ENCODE measurements at regions not wholly inside any gene's neighbourhood (a gene's known extent, or its start where the extent isn't known, plus 50 kb on each side); places are given as distances from the start of the nearest gene placed in this dataset.

GRCh38 chr5:8726383-8727036, 819.4 kb downstream of the SEMA5A start:
- TF ChIP-seq, protein P1, sequence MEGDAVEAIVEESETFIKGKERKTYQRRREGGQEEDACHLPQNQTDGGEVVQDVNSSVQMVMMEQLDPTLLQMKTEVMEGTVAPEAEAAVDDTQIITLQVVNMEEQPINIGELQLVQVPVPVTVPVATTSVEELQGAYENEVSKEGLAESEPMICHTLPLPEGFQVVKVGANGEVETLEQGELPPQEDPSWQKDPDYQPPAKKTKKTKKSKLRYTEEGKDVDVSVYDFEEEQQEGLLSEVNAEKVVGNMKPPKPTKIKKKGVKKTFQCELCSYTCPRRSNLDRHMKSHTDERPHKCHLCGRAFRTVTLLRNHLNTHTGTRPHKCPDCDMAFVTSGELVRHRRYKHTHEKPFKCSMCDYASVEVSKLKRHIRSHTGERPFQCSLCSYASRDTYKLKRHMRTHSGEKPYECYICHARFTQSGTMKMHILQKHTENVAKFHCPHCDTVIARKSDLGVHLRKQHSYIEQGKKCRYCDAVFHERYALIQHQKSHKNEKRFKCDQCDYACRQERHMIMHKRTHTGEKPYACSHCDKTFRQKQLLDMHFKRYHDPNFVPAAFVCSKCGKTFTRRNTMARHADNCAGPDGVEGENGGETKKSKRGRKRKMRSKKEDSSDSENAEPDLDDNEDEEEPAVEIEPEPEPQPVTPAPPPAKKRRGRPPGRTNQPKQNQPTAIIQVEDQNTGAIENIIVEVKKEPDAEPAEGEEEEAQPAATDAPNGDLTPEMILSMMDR (conservative IDR thresholded peaks at IDR 0.05 in 1 of 2, IDR thresholded peaks at IDR 0.05 in 1 of 2; ENCODE audit: low read depth in 1 of 2, low read length in 2 of 2), result no peak
- no peak for TF ChIP-seq EZH2 (IDR thresholded peaks at IDR 0.05; ENCODE audit: low read length, missing control alignments)

Measured in fibroblast of lung (primary cell).